ENCODE measurements at regions not wholly inside any gene's neighbourhood (a gene's known extent, or its start where the extent isn't known, plus 50 kb on each side); places are given as distances from the start of the nearest gene placed in this dataset.

DNA sequence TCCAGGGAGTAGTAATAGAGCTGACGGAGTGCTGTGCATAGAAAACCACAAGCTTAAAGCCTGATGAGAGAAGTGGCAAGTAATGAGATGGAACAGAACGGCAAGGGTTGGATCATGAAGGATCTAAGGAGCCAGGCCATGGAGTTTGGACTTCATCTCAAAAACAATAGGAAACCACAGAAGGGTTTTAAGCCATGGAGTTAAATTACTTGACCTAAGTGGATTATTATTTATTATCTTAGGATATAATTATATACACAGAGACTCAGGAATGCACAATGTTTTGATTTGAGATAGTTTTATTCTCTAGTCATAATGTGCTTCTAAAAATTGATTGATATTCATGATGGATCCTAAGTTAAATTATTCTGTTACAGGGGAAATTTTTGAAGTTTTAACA, 242.4 kb downstream of the PLPP3 start:
- H3K9ac ChIP-seq (ENCODE audit: extremely low read depth, low read length, poor library complexity, severe bottlenecking) = no peak overlapping the region
- H3K4me1 ChIP-seq (ENCODE audit: control insufficient read depth, insufficient read depth, low read length) = no peaks in the 10 kb centered on the region
- no peak for DNase-seq
- no peaks in the 10 kb centered on the region for H3K36me3 ChIP-seq (ENCODE audit: control insufficient read depth, insufficient read depth, low read length)
- Mint-ChIP-seq H3K36me3 (ENCODE audit: low read depth) (no peaks in the 10 kb centered on the region), H3K4me3 (no peak overlapping the region), H3K9me3 (peaks cover 2% of the 10 kb centered on the region), H3K27ac (no peak overlapping the region), H3K4me1 (no peaks in the 10 kb centered on the region), H3K27me3 (ENCODE audit: insufficient read depth) (no peaks in the 10 kb centered on the region)
- no peaks in the 10 kb centered on the region for H3K27me3 ChIP-seq (ENCODE audit: control insufficient read depth, insufficient read depth, low read length, poor library complexity, severe bottlenecking)
- no peaks in the 10 kb centered on the region for H3K9me3 ChIP-seq (ENCODE audit: control insufficient read depth, low read length)
- WGBS, 2 experiments (ENCODE audit: insufficient coverage in 1 of 2, insufficient read length in 1 of 2) = 89 to 93% methylated on average over 2 of the region's 2 CpGs
- no peak overlapping the region for H3K4me3 ChIP-seq (ENCODE audit: low read length)
- TF ChIP-seq, protein P1, sequence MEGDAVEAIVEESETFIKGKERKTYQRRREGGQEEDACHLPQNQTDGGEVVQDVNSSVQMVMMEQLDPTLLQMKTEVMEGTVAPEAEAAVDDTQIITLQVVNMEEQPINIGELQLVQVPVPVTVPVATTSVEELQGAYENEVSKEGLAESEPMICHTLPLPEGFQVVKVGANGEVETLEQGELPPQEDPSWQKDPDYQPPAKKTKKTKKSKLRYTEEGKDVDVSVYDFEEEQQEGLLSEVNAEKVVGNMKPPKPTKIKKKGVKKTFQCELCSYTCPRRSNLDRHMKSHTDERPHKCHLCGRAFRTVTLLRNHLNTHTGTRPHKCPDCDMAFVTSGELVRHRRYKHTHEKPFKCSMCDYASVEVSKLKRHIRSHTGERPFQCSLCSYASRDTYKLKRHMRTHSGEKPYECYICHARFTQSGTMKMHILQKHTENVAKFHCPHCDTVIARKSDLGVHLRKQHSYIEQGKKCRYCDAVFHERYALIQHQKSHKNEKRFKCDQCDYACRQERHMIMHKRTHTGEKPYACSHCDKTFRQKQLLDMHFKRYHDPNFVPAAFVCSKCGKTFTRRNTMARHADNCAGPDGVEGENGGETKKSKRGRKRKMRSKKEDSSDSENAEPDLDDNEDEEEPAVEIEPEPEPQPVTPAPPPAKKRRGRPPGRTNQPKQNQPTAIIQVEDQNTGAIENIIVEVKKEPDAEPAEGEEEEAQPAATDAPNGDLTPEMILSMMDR (conservative IDR thresholded peaks at IDR 0.05) = no peak
- H3K27ac ChIP-seq (ENCODE audit: low read depth, low read length) = no peak overlapping the region

DNA sequence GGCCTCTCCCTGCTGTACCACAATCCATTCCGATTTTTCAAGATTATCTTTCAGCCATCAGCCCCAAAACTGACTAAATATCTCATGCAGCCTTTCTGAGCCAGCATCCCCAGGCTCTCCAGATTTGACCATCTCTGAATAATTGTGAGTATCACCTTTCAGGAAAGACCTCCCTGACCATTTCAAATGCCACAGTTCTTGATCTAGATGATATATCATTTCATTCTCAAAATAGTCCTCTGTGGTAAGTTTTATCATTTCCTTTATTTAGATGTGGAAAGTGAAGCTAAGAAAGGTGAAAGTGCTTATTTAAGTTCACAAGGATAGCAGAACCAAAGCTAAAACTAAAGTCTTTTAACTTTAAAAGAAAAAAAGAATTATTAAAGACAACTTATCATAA, 244.0 kb downstream of the PLPP3 start:
- no peak for DNase-seq
- Histone ChIP-seq H3K9ac (ENCODE audit: extremely low read depth, low read length, poor library complexity, severe bottlenecking) (no peak overlapping the region), H3K36me3 (ENCODE audit: control insufficient read depth, insufficient read depth, low read length) (no peaks in the 10 kb centered on the region), H3K4me3 (ENCODE audit: low read length) (no peak overlapping the region), H3K9me3 (ENCODE audit: control insufficient read depth, low read length) (no peaks in the 10 kb centered on the region), H3K27ac (ENCODE audit: low read depth, low read length) (no peak overlapping the region), H3K27me3 (ENCODE audit: control insufficient read depth, insufficient read depth, low read length, poor library complexity, severe bottlenecking) (no peaks in the 10 kb centered on the region), H3K4me1 (ENCODE audit: control insufficient read depth, insufficient read depth, low read length) (no peaks in the 10 kb centered on the region)
- Mint-ChIP-seq H3K9me3 (no peaks in the 10 kb centered on the region), H3K4me3 (no peak overlapping the region), H3K27me3 (ENCODE audit: insufficient read depth) (no peaks in the 10 kb centered on the region), H3K36me3 (ENCODE audit: low read depth) (no peaks in the 10 kb centered on the region), H3K4me1 (no peaks in the 10 kb centered on the region), H3K27ac (no peak overlapping the region)
- TF ChIP-seq, protein P1 (conservative IDR thresholded peaks at IDR 0.05) = no peak
- WGBS, 2 experiments (ENCODE audit: insufficient coverage in 1 of 2, insufficient read length in 1 of 2) = 91 to 100% methylated on average over 1 of the region's 1 CpG

DNA sequence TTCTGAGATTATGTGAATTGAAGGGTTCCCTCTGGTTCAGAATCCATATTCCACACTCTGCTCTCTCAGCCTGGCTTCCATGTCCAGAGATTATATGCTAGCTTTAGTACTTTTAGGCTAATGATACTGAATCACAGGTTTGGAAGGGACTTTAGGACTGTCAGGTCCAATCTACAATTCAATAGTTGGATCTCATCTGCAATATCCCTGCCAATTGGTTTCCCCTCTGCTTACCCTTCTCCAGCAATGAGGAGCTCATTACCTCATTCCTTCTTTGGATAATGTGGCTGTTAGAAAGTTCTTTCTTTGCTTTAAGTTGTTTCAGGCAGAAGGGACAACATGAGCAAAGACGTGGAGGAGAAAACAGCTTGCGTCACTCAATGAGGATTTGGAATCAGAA, 245.3 kb downstream of the PLPP3 start:
- no peaks in the 10 kb centered on the region for H3K4me1 Mint-ChIP-seq
- no peak overlapping the region for H3K27ac Mint-ChIP-seq
- 94% methylated on average over 2 of the region's 2 CpGs; no CpG with 5 or more reads in 1 of the 2 experiments for WGBS, 2 experiments (ENCODE audit: insufficient coverage in 1 of 2, insufficient read length in 1 of 2)

More for the DNA sequence above, 245.3 kb downstream of the PLPP3 start:
- no peaks in the 10 kb centered on the region for H3K36me3 Mint-ChIP-seq (ENCODE audit: low read depth)
- TF ChIP-seq, protein P1 (conservative IDR thresholded peaks at IDR 0.05) = no peak
- H3K9ac ChIP-seq (ENCODE audit: extremely low read depth, low read length, poor library complexity, severe bottlenecking) = no peak overlapping the region
- H3K4me3 ChIP-seq (ENCODE audit: low read length) = no peak overlapping the region
- H3K9me3 ChIP-seq (ENCODE audit: control insufficient read depth, low read length) = no peaks in the 10 kb centered on the region
- H3K4me1 ChIP-seq (ENCODE audit: control insufficient read depth, insufficient read depth, low read length) = no peaks in the 10 kb centered on the region
- no peaks in the 10 kb centered on the region for H3K27me3 Mint-ChIP-seq (ENCODE audit: insufficient read depth)
- H3K4me3 Mint-ChIP-seq = no peak overlapping the region
- no peak overlapping the region for H3K27ac ChIP-seq (ENCODE audit: low read depth, low read length)
- H3K36me3 ChIP-seq (ENCODE audit: control insufficient read depth, insufficient read depth, low read length) = no peaks in the 10 kb centered on the region
- no peaks in the 10 kb centered on the region for H3K9me3 Mint-ChIP-seq
- no peaks in the 10 kb centered on the region for H3K27me3 ChIP-seq (ENCODE audit: control insufficient read depth, insufficient read depth, low read length, poor library complexity, severe bottlenecking)
- no peak for DNase-seq

Measured in endodermal cell (in vitro differentiated cells).